GM12878 (cell line): ENCODE measurements at regions not wholly inside any gene's neighbourhood (a gene's known extent, or its start where the extent isn't known, plus 50 kb on each side); places are given as distances from the start of the nearest gene placed in this dataset.

Source experiments
- CBX3 ChIP-seq: fragments of 200-600 bp; sonication (generic); IDR thresholded peaks from 2 replicates; pipeline ENCODE4 v1.6.1; 2016; ENCODE audit warnings: low read depth, borderline replicate concordance
- CEBPZ ChIP-seq: fragments of 150-350 bp; IDR thresholded peaks from 2 replicates; pipeline ENCODE4 v1.6.1; 2016; ENCODE audit warnings: low read depth, low read length
- CHD2 ChIP-seq: IDR thresholded peaks from 2 replicates; pipeline ENCODE4 v1.6.1; 2011; ENCODE audit warnings: low read depth, low read length, improper control_type of control experiment, borderline replicate concordance
- CTCF ChIP-seq, 3 experiments: IDR thresholded peaks in 2 of 3; conservative IDR thresholded peaks in 1 of 3; 2 replicates each; pipeline ENCODE4 v1.5.1; 2011; ENCODE audit warnings: low read depth in 3 of 3, low read length in 3 of 3, mild to moderate bottlenecking in 3 of 3, control low read depth in 2 of 3, moderate library complexity in 2 of 3, inconsistent platforms in 1 of 3, mixed read lengths in 1 of 3; ENCODE audit not compliant: control insufficient read depth in 2 of 3, insufficient read depth in 1 of 3; ENCODE audit errors: extremely low read depth in 1 of 3
- NFYA ChIP-seq: IDR thresholded peaks from 2 replicates; pipeline ENCODE4 v1.6.1; 2011; ENCODE audit warnings: low read depth, mild to moderate bottlenecking, low read length, improper control_type of control experiment, borderline replicate concordance
- POLR2A ChIP-seq: IDR thresholded peaks from 2 replicates; pipeline ENCODE4 v1.6.1; 2011; ENCODE audit warnings: low read depth, mild to moderate bottlenecking, low read length
- POLR2AphosphoS5 ChIP-seq: IDR thresholded peaks from 2 replicates; pipeline ENCODE4 v1.6.1; 2011; ENCODE audit warnings: mild to moderate bottlenecking, low read length, inconsistent platforms
- REST ChIP-seq: IDR thresholded peaks from 2 replicates; pipeline ENCODE4 v1.6.1; 2012; ENCODE audit warnings: mild to moderate bottlenecking, low read depth, low read length
- SMARCA5 ChIP-seq: fragments of 450-650 bp; IDR thresholded peaks from 2 replicates; pipeline ENCODE4 v1.6.1; 2017; ENCODE audit warnings: mild to moderate bottlenecking
- USF1 ChIP-seq: IDR thresholded peaks from 2 replicates; pipeline ENCODE4 v1.6.1; 2011; ENCODE audit warnings: borderline replicate concordance, low read depth, mild to moderate bottlenecking, moderate library complexity, mixed read lengths, low read length; ENCODE audit not compliant: insufficient read depth; ENCODE audit errors: extremely low read length
- ZNF274 ChIP-seq: IDR thresholded peaks from one replicate; pipeline ENCODE4 v1.8.0; 2011; ENCODE audit not compliant: insufficient read length, insufficient read depth
- ZZZ3 ChIP-seq: IDR thresholded peaks from 2 replicates; pipeline ENCODE4 v1.6.1; 2011; ENCODE audit warnings: low read depth; ENCODE audit not compliant: control insufficient read depth, insufficient read length
- TF ChIP-seq, protein P1 (sequence below): IDR thresholded peaks from 2 replicates; pipeline ENCODE4 v1.6.1; 2012; ENCODE audit warnings: low read depth, low read length, improper control_type of control experiment

DNA sequence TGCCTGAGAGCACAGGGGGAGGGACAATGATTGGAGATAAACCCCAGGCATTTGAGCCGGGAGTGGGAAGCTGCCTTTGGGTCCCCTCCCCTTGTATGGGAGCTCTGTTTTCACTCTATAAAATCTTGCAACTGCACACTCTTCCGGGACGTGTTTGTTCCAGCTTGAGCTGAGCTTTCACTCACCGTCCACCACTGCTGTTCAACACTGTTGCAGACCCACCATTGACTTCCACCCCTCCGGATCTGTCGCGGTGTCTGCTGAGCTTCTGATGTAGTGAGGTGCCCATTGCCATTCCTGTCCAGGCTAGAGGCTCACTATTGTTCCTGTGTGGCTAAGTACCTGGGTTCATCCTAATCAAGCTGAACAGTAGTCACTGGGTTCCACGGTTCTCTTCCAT lies 231.6 kb upstream of the CWC22 start:
- TF ChIP-seq CBX3 (no peak), USF1 (no peak), CTCF (IDR thresholded peaks at IDR 0.05 in 2 of 3, conservative IDR thresholded peaks at IDR 0.05 in 1 of 3; ENCODE audit: control insufficient read depth in 2 of 3, extremely low read depth in 1 of 3, insufficient read depth in 1 of 3, low read depth in 3 of 3, low read length in 3 of 3) (no peak), CEBPZ (no peak), ZNF274 (no peak), POLR2A (no peak), POLR2AphosphoS5 (no peak), NFYA (no peak), SMARCA5 (no peak), REST (no peak), ZZZ3 (no peak), CHD2 (no peak)
- TF ChIP-seq, protein P1, sequence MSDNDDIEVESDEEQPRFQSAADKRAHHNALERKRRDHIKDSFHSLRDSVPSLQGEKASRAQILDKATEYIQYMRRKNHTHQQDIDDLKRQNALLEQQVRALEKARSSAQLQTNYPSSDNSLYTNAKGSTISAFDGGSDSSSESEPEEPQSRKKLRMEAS: no peak
